HepG2 (cell line): ENCODE measurements at regions not wholly inside any gene's neighbourhood (a gene's known extent, or its start where the extent isn't known, plus 50 kb on each side); places are given as distances from the start of the nearest gene placed in this dataset.

Experiments used
- ATAC-seq: fragments of 200-7000 bp; cut with Tn5 transposase; 3 replicates; pipeline ENCODE4 v1.9.1; 2020; ENCODE audit warnings: mild to moderate bottlenecking, moderate library complexity
- BruUV-seq: library from RNA; stranded (reverse); fragments of 400-500 nt; replicated peaks from 2 replicates; lab custom pipeline; 2021; lab: Mats Ljungman, UMichigan
- CTCF ChIA-PET: fragments of 300-600 bp; formaldehyde crosslinking; extraction: SDS; loops from one replicate; lab custom pipeline; 2021; ENCODE audit warnings: low total read pairs, inconsistent platforms, low intra/inter-chr PET ratio; lab: Yijun Ruan, JAX
- POLR2A ChIA-PET: fragments of 350-600 bp; sonication (Branson Sonifier 250); formaldehyde crosslinking; loops from one replicate; lab custom pipeline; 2020; ENCODE audit warnings: antibody characterized with exemption, inconsistent platforms; lab: Yijun Ruan, JAX
- DNase-seq: peaks from one replicate; pipeline ENCODE4 v3.0.0-alpha.2; 2015; ENCODE audit warnings: low spot score
- FAIRE-seq: peaks from 3 replicates; lab custom pipeline; 2011; peaks lifted over from hg19 to GRCh38; lab: Jason Lieb, UNC
- H2AFZ ChIP-seq: one replicate; pipeline ENCODE4 v1.6.1; 2011; ENCODE audit warnings: low read length, inconsistent platforms
- H3K27ac ChIP-seq: fragments of 300-600 bp; 3 replicates; pipeline ENCODE4 v1.8.0; 2011; ENCODE audit warnings: mixed run types, mild to moderate bottlenecking, mixed read lengths, low read length, inconsistent platforms; ENCODE audit not compliant: insufficient read depth; ENCODE audit errors: extremely low read length
- H3K27me3 ChIP-seq, 2 experiments: fragments of 200-600 bp in 1 of 2; 2 replicates in 1 of 2; 3 replicates in 1 of 2; pipeline versions ENCODE4 v1.6.0 to v1.8.0; 2011; ENCODE audit warnings: low read length in 2 of 2, mild to moderate bottlenecking in 2 of 2, moderate library complexity in 2 of 2, inconsistent platforms in 1 of 2; ENCODE audit not compliant: insufficient read depth in 2 of 2, control insufficient read depth in 1 of 2
- H3K36me3 ChIP-seq, 2 experiments: fragments of 200-600 bp in 1 of 2; replicated peaks in 1 of 2; 2 replicates in 1 of 2; 3 replicates in 1 of 2; pipeline versions ENCODE4 v1.5.1 to v1.8.0; 2011; ENCODE audit warnings: low read length in 2 of 2, inconsistent platforms in 1 of 2; ENCODE audit not compliant: insufficient read depth in 2 of 2, control insufficient read depth in 1 of 2
- H3K4me1 ChIP-seq: 2 replicates; pipeline ENCODE4 v1.5.1; 2012; ENCODE audit warnings: low read length, inconsistent platforms; ENCODE audit not compliant: insufficient read depth
- H3K4me2 ChIP-seq: 2 replicates; pipeline ENCODE4 v1.6.0; 2011; ENCODE audit warnings: low read depth, low read length, inconsistent platforms
- H3K4me3 ChIP-seq, 3 experiments: fragments of 200-600 bp in 1 of 3; sonication (generic), shearing (Covaris generic) in 1 of 3; replicated peaks in 1 of 3; 2 replicates each; pipeline ENCODE4 v1.5.1; 2011 to 2016; ENCODE audit warnings: low read length in 3 of 3, inconsistent platforms in 2 of 3, low read depth in 2 of 3, mild to moderate bottlenecking in 2 of 3, control low read depth in 1 of 3, mixed read lengths in 1 of 3; ENCODE audit not compliant: insufficient read depth in 1 of 3
- H3K79me2 ChIP-seq: one replicate; pipeline ENCODE4 v1.6.1; 2011; ENCODE audit warnings: low read length, inconsistent platforms; ENCODE audit not compliant: insufficient read depth
- H3K9ac ChIP-seq: 2 replicates; pipeline ENCODE4 v1.6.0; 2011; ENCODE audit warnings: mild to moderate bottlenecking, low read depth, low read length, inconsistent platforms; ENCODE audit not compliant: insufficient read depth
- H3K9me3 ChIP-seq: 2 replicates; pipeline ENCODE4 v1.5.1; 2012; ENCODE audit warnings: mild to moderate bottlenecking, low read length
- H4K20me1 ChIP-seq: 2 replicates; pipeline ENCODE4 v1.6.0; 2011; ENCODE audit warnings: inconsistent platforms, mild to moderate bottlenecking, low read length, moderate library complexity; ENCODE audit not compliant: insufficient read depth
- ARNT2 ChIP-seq: sonication (generic); formaldehyde crosslinking; IDR thresholded peaks from 2 replicates; pipeline ENCODE4 v1.8.0; 2022; ENCODE audit warnings: mild to moderate bottlenecking, low read depth, missing genetic modification reagents, moderate library complexity
- GABPA ChIP-seq, 2 experiments: IDR thresholded peaks; 2 replicates each; pipeline ENCODE4 v1.6.1; 2011 to 2016; ENCODE audit warnings: low read depth in 2 of 2, low read length in 1 of 2, missing biosample characterization in 1 of 2, missing genetic modification characterization in 1 of 2
- GATAD2A ChIP-seq: IDR thresholded peaks from 2 replicates; pipeline ENCODE4 v1.6.1; 2016
- JDP2 ChIP-seq: sonication (generic); formaldehyde crosslinking; IDR thresholded peaks from 2 replicates; pipeline ENCODE4 v1.8.1; 2022; ENCODE audit warnings: missing genetic modification reagents, borderline replicate concordance
- SPEN ChIP-seq: sonication (generic); formaldehyde crosslinking; IDR thresholded peaks from 2 replicates; pipeline ENCODE4 v1.5.1; 2020; ENCODE audit warnings: low read depth, mild to moderate bottlenecking, missing genetic modification reagents
- ZFP62 ChIP-seq: sonication (generic); formaldehyde crosslinking; IDR thresholded peaks from 2 replicates; pipeline ENCODE4 v1.4.0; 2020; ENCODE audit warnings: missing genetic modification reagents
- ZNF101 ChIP-seq: sonication (generic); formaldehyde crosslinking; IDR thresholded peaks from 2 replicates; pipeline ENCODE4 v1.4.0; 2020; ENCODE audit warnings: mild to moderate bottlenecking, low read depth, missing genetic modification reagents, borderline replicate concordance
- ZNF326 ChIP-seq: sonication (generic); formaldehyde crosslinking; IDR thresholded peaks from 2 replicates; pipeline ENCODE4 v1.4.0; 2020; ENCODE audit warnings: missing genetic modification reagents, borderline replicate concordance
- ZNF670 ChIP-seq: sonication (generic); formaldehyde crosslinking; IDR thresholded peaks from 2 replicates; pipeline ENCODE4 v1.8.0; 2022; ENCODE audit warnings: mild to moderate bottlenecking, missing genetic modification reagents, borderline replicate concordance
- ZNF772 ChIP-seq: sonication (generic); formaldehyde crosslinking; IDR thresholded peaks from 2 replicates; pipeline ENCODE4 v1.5.0; 2020; ENCODE audit warnings: mild to moderate bottlenecking, missing genetic modification reagents
- ZNF776 ChIP-seq: sonication (generic); formaldehyde crosslinking; IDR thresholded peaks from 2 replicates; pipeline ENCODE4 v1.4.0; 2020; ENCODE audit warnings: mild to moderate bottlenecking, missing genetic modification reagents
- ZNF782 ChIP-seq: sonication (generic); formaldehyde crosslinking; IDR thresholded peaks from 2 replicates; pipeline ENCODE4 v1.4.0; 2020; ENCODE audit warnings: missing genetic modification reagents, mild to moderate bottlenecking, borderline replicate concordance
- ZNF850 ChIP-seq: sonication (generic); formaldehyde crosslinking; conservative IDR thresholded peaks from 2 replicates; pipeline ENCODE4 v1.9.0; 2021; ENCODE audit warnings: mild to moderate bottlenecking, missing genetic modification reagents
- WGBS: methylation state at CpG from one replicate; pipeline ENCODE4 v1.1.6; 2017; ENCODE audit warnings: low lambda C conversion rate; 5-methylcytosine and 5-hydroxymethylcytosine counted together
- in situ Hi-C: cut with HindIII; loops from 2 replicates; pipeline ENCODE4 v1.10.0; 2017; ENCODE audit warnings: low pct_unique_long_range_greater_than_20kb; ENCODE audit not compliant: extremely low pct_ligation_motif_present
- intact Hi-C: fragments of 100-400 bp; cut with micrococcal nuclease; formaldehyde crosslinking; loops from one replicate; pipeline ENCODE4 v1.10.0; 2022; ENCODE audit not compliant: unreplicated experiment
- TF ChIP-seq, protein P1 (sequence below): sonication (generic); formaldehyde crosslinking; IDR thresholded peaks from 2 replicates; pipeline ENCODE4 v1.5.1; 2020; ENCODE audit warnings: mild to moderate bottlenecking, missing genetic modification reagents, borderline replicate concordance
- TF ChIP-seq, protein P2 (sequence below): sonication (generic); formaldehyde crosslinking; IDR thresholded peaks from 2 replicates; pipeline ENCODE4 v1.4.0; 2020; ENCODE audit warnings: low read depth, missing genetic modification reagents

DNA sequence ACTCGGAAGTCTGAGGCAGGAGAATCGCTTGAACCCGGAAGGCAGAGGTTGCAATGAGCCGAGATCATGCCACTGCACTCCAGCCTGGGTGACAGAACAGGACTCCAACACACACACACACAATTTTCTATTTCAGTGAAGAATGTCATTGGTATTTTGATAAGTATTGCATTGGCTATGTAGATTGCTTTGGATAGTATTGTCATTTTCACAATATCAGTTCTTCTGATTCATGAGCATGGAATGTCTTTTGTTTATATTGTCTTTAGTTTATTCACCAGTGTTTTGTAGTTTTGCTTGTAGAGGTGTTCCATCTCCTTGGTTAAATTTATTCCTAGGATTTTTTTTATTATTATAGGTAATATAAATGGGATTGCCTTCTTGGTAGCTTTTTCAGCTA is 693.4 kb upstream of the SYT4 start:
- WGBS: 39% methylated on average over 4 of the region's 4 CpGs
- FAIRE-seq (no peak), DNase-seq (no peak), ATAC-seq (no peak)
- CTCF ChIA-PET: no interaction called here
- no peaks in the 10 kb centered on the region for H3K79me2 ChIP-seq
- no peak overlapping the region for H2AFZ ChIP-seq
- no peak overlapping the region for H3K4me3 ChIP-seq
- no peaks in the 10 kb centered on the region for H3K27me3 ChIP-seq
- H4K20me1 ChIP-seq: no peaks in the 10 kb centered on the region
- H3K27ac ChIP-seq: no peak overlapping the region
- no TSS peak for BruUV-seq
- in situ Hi-C loops (no loop called here), intact Hi-C loops (no loop called here)
- no peak overlapping the region for H3K4me2 ChIP-seq
- H3K4me1 ChIP-seq: no peaks in the 10 kb centered on the region
- no peaks in the 10 kb centered on the region for H3K36me3 ChIP-seq
- H3K9ac ChIP-seq: no peak overlapping the region
- POLR2A ChIA-PET: no interaction called here
- peaks cover 20% of the 10 kb centered on the region for H3K9me3 ChIP-seq
- TF ChIP-seq ZNF101 (CRISPR knock-in tag): no peak
- no peak for TF ChIP-seq ZNF772 (CRISPR knock-in tag)
- TF ChIP-seq ZNF776: no peak
- TF ChIP-seq SPEN (CRISPR knock-in tag): no peak
- no peak for TF ChIP-seq ARNT2 (CRISPR knock-in tag)
- TF ChIP-seq, protein P1, sequence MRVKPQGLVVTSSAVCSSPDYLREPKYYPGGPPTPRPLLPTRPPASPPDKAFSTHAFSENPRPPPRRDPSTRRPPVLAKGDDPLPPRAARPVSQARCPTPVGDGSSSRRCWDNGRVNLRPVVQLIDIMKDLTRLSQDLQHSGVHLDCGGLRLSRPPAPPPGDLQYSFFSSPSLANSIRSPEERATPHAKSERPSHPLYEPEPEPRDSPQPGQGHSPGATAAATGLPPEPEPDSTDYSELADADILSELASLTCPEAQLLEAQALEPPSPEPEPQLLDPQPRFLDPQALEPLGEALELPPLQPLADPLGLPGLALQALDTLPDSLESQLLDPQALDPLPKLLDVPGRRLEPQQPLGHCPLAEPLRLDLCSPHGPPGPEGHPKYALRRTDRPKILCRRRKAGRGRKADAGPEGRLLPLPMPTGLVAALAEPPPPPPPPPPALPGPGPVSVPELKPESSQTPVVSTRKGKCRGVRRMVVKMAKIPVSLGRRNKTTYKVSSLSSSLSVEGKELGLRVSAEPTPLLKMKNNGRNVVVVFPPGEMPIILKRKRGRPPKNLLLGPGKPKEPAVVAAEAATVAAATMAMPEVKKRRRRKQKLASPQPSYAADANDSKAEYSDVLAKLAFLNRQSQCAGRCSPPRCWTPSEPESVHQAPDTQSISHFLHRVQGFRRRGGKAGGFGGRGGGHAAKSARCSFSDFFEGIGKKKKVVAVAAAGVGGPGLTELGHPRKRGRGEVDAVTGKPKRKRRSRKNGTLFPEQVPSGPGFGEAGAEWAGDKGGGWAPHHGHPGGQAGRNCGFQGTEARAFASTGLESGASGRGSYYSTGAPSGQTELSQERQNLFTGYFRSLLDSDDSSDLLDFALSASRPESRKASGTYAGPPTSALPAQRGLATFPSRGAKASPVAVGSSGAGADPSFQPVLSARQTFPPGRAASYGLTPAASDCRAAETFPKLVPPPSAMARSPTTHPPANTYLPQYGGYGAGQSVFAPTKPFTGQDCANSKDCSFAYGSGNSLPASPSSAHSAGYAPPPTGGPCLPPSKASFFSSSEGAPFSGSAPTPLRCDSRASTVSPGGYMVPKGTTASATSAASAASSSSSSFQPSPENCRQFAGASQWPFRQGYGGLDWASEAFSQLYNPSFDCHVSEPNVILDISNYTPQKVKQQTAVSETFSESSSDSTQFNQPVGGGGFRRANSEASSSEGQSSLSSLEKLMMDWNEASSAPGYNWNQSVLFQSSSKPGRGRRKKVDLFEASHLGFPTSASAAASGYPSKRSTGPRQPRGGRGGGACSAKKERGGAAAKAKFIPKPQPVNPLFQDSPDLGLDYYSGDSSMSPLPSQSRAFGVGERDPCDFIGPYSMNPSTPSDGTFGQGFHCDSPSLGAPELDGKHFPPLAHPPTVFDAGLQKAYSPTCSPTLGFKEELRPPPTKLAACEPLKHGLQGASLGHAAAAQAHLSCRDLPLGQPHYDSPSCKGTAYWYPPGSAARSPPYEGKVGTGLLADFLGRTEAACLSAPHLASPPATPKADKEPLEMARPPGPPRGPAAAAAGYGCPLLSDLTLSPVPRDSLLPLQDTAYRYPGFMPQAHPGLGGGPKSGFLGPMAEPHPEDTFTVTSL (CRISPR knock-in tag): no peak
- TF ChIP-seq GATAD2A: no peak
- TF ChIP-seq JDP2: no peak
- TF ChIP-seq, protein P2, sequence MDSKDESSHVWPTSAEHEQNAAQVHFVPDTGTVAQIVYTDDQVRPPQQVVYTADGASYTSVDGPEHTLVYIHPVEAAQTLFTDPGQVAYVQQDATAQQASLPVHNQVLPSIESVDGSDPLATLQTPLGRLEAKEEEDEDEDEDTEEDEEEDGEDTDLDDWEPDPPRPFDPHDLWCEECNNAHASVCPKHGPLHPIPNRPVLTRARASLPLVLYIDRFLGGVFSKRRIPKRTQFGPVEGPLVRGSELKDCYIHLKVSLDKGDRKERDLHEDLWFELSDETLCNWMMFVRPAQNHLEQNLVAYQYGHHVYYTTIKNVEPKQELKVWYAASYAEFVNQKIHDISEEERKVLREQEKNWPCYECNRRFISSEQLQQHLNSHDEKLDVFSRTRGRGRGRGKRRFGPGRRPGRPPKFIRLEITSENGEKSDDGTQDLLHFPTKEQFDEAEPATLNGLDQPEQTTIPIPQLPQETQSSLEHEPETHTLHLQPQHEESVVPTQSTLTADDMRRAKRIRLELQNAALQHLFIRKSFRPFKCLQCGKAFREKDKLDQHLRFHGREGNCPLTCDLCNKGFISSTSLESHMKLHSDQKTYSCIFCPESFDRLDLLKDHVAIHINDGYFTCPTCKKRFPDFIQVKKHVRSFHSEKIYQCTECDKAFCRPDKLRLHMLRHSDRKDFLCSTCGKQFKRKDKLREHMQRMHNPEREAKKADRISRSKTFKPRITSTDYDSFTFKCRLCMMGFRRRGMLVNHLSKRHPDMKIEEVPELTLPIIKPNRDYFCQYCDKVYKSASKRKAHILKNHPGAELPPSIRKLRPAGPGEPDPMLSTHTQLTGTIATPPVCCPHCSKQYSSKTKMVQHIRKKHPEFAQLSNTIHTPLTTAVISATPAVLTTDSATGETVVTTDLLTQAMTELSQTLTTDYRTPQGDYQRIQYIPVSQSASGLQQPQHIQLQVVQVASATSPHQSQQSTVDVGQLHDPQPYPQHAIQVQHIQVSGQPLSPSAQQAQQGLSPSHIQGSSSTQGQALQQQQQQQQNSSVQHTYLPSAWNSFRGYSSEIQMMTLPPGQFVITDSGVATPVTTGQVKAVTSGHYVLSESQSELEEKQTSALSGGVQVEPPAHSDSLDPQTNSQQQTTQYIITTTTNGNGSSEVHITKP: no peak
- no peak for TF ChIP-seq ZNF670 (CRISPR knock-in tag)
- no peak for TF ChIP-seq GABPA (IDR thresholded peaks at IDR 0.05; ENCODE audit: low read depth, low read length)
- TF ChIP-seq GABPA (CRISPR knock-in tag; IDR thresholded peaks at IDR 0.05; ENCODE audit: low read depth): no peak
- TF ChIP-seq ZNF850 (CRISPR knock-in tag): no peak
- TF ChIP-seq ZFP62 (CRISPR knock-in tag): no peak
- no peak for TF ChIP-seq ZNF782
- no peak for TF ChIP-seq ZNF326
